Left forelimb (tissue), 1 donor: ENCODE measurements at regions not wholly inside any gene's neighbourhood (a gene's known extent, or its start where the extent isn't known, plus 50 kb on each side); places are given as distances from the start of the nearest gene placed in this dataset.

Source experiments
- DNase-seq: peaks from one replicate; pipeline ENCODE4 v3.0.0-alpha.2; 2018; ENCODE audit warnings: low spot score

GRCh38 chr7:41524876-41525275 is 178.0 kb downstream of the INHBA start:
- no peak for DNase-seq

GRCh38 chr7:41520445-41520844 is 182.4 kb downstream of the INHBA start:
- no peak for DNase-seq

- DNase-seq, result no peak
Observed at GRCh38 chr7:41517771-41518170, 185.1 kb downstream of the INHBA start.

GRCh38 chr7:41508755-41509154 is 194.1 kb downstream of the INHBA start:
- no peak for DNase-seq

GRCh38 chr7:41507686-41508268 is 195.1 kb downstream of the INHBA start:
- no peak for DNase-seq

GRCh38 chr7:41504214-41504980 is 198.5 kb downstream of the INHBA start:
- no peak for DNase-seq

- DNase-seq, result no peak
Observed at GRCh38 chr7:41503438-41503837, 199.5 kb downstream of the INHBA start.

- DNase-seq, result no peak
Observed at GRCh38 chr7:41501466-41501865, 201.4 kb downstream of the INHBA start.

GRCh38 chr7:41501006-41501405 is 201.9 kb downstream of the INHBA start:
- no peak for DNase-seq

- DNase-seq, result no peak
Observed at GRCh38 chr7:41492603-41493002, 210.3 kb downstream of the INHBA start.

- no peak for DNase-seq
Observed at GRCh38 chr7:41491883-41492471, 210.9 kb downstream of the INHBA start.

GRCh38 chr7:41491308-41491707 is 211.6 kb downstream of the INHBA start:
- no peak for DNase-seq

GRCh38 chr7:41489885-41490284 is 213.0 kb downstream of the INHBA start:
- no peak for DNase-seq

- DNase-seq, result no peak
Observed at GRCh38 chr7:41487229-41487940, 215.5 kb downstream of the INHBA start.

- DNase-seq, result no peak
Observed at GRCh38 chr7:41481353-41481752, 221.5 kb downstream of the INHBA start.

- DNase-seq, result no peak
Observed at GRCh38 chr7:41478187-41478586, 224.7 kb downstream of the INHBA start.

GRCh38 chr7:41476460-41476803 is 226.5 kb downstream of the INHBA start:
- no peak for DNase-seq

- no peak for DNase-seq
Observed at GRCh38 chr7:41475801-41476459, 227.0 kb downstream of the INHBA start.

GRCh38 chr7:41472427-41473125 is 230.3 kb downstream of the INHBA start:
- no peak for DNase-seq

GRCh38 chr7:41470081-41470480 is 232.8 kb downstream of the INHBA start:
- DNase-seq, result no peak

- DNase-seq, result no peak
Observed at GRCh38 chr7:41467596-41467995, 235.3 kb downstream of the INHBA start.
